SW480 (cell line): ENCODE measurements at regions not wholly inside any gene's neighbourhood (a gene's known extent, or its start where the extent isn't known, plus 50 kb on each side); places are given as distances from the start of the nearest gene placed in this dataset.

Source experiments
- DNase-seq: peaks from one replicate; pipeline ENCODE4 v3.0.0-alpha.2; 2016; ENCODE audit warnings: low spot score

- DNase-seq: no peak
Observed at GRCh38 chrX:97666890-97667289, 783.2 kb downstream of the RPA4 start.

GRCh38 chrX:97668126-97668525 is 784.4 kb downstream of the RPA4 start:
- DNase-seq: no peak

- no peak for DNase-seq
Observed at GRCh38 chrX:97672138-97672537, 788.4 kb downstream of the RPA4 start.

- DNase-seq: no peak
Observed at GRCh38 chrX:97672608-97673007, 788.9 kb downstream of the RPA4 start.

- DNase-seq: no peak
Observed at GRCh38 chrX:97673135-97673534, 789.4 kb downstream of the RPA4 start.

- DNase-seq: no peak
Observed at GRCh38 chrX:97682991-97683840, 799.5 kb downstream of the RPA4 start.

- peak; percentile 41 for DNase-seq
Observed at GRCh38 chrX:97685753-97686152, 802.0 kb downstream of the RPA4 start.

- DNase-seq: no peak
Observed at GRCh38 chrX:97691901-97692455, 808.3 kb downstream of the RPA4 start.

- DNase-seq: no peak
Observed at GRCh38 chrX:97692575-97692974, 808.9 kb downstream of the RPA4 start.

GRCh38 chrX:97700547-97700946 is 816.8 kb downstream of the RPA4 start:
- no peak for DNase-seq

GRCh38 chrX:97704474-97704873 is 820.8 kb downstream of the RPA4 start:
- no peak for DNase-seq

GRCh38 chrX:97704881-97705280 is 821.2 kb downstream of the RPA4 start:
- DNase-seq: no peak

- no peak for DNase-seq
Observed at GRCh38 chrX:97705936-97706335, 822.2 kb downstream of the RPA4 start.

- no peak for DNase-seq
Observed at GRCh38 chrX:97714072-97714471, 830.4 kb downstream of the RPA4 start.

- no peak for DNase-seq
Observed at GRCh38 chrX:97728215-97728614, 844.5 kb downstream of the RPA4 start.

GRCh38 chrX:97740044-97740443 is 856.3 kb downstream of the RPA4 start:
- no peak for DNase-seq

GRCh38 chrX:97740886-97741285 is 857.2 kb downstream of the RPA4 start:
- no peak for DNase-seq

GRCh38 chrX:97743014-97743413 is 859.3 kb downstream of the RPA4 start:
- no peak for DNase-seq

GRCh38 chrX:97747346-97747745 is 863.6 kb downstream of the RPA4 start:
- no peak for DNase-seq

GRCh38 chrX:97751016-97751415 is 867.3 kb downstream of the RPA4 start:
- DNase-seq: no peak

GRCh38 chrX:97751735-97752134 is 868.0 kb downstream of the RPA4 start:
- DNase-seq: no peak

GRCh38 chrX:97756879-97757278 is 873.2 kb downstream of the RPA4 start:
- DNase-seq: no peak

GRCh38 chrX:97763391-97763790 is 879.7 kb downstream of the RPA4 start:
- no peak for DNase-seq

- no peak for DNase-seq
Observed at GRCh38 chrX:97763981-97764380, 880.3 kb downstream of the RPA4 start.
